RWPE1 (cell line): ENCODE measurements at regions not wholly inside any gene's neighbourhood (a gene's known extent, or its start where the extent isn't known, plus 50 kb on each side); places are given as distances from the start of the nearest gene placed in this dataset.

Experiments
- CTCF ChIA-PET: fragments of 350-600 bp; sonication (Branson Sonifier 250); formaldehyde crosslinking; extraction: SDS; loops from one replicate; lab custom pipeline; 2021; lab: Yijun Ruan, JAX
- POLR2A ChIA-PET: fragments of 400-600 bp; formaldehyde crosslinking; extraction: SDS; loops from one replicate; lab custom pipeline; 2020; ENCODE audit warnings: antibody characterized with exemption; ENCODE audit not compliant: low non-redundant PET; lab: Yijun Ruan, JAX
- DNase-seq: peaks from one replicate; pipeline ENCODE4 v3.0.0; 2012; ENCODE audit warnings: low spot score
- H3K27ac ChIP-seq: fragments of 450-650 bp; 2 replicates; pipeline ENCODE4 v1.5.1; 2017
- CTCF ChIP-seq: fragments of 450-650 bp; conservative IDR thresholded peaks from 2 replicates; pipeline ENCODE4 v1.5.1; 2017; ENCODE audit warnings: low read depth, mild to moderate bottlenecking

- no peak overlapping the region for H3K27ac ChIP-seq
- CTCF ChIA-PET: no interaction called here
- no peak for TF ChIP-seq CTCF
- DNase-seq: no peak
- POLR2A ChIA-PET: no interaction called here
Observed at GRCh38 chr12:92223481-92223880, 77.8 kb upstream of the BTG1 start.

GRCh38 chr12:92221656-92222315, 76.1 kb upstream of the BTG1 start:
- POLR2A ChIA-PET: no interaction called here
- no peak for TF ChIP-seq CTCF
- no peak overlapping the region for H3K27ac ChIP-seq
- CTCF ChIA-PET: interaction anchor here (0.6 kb wide), 2 partner anchors 153 to 647 kb away, joined by 3 read pairs; no protein-coding TSS in a partner anchor
- DNase-seq: no peak

- ChIA-PET POLR2A (no interaction called here), CTCF (no interaction called here)
- DNase-seq: no peak
- no peak overlapping the region for H3K27ac ChIP-seq
- TF ChIP-seq CTCF: no peak
Observed at GRCh38 chr12:92218394-92219077, 72.9 kb upstream of the BTG1 start.

GRCh38 chr12:92216092-92216491, 70.4 kb upstream of the BTG1 start:
- TF ChIP-seq CTCF: no peak
- H3K27ac ChIP-seq: no peak overlapping the region
- no peak for DNase-seq
- POLR2A ChIA-PET: no interaction called here
- CTCF ChIA-PET: interaction anchor here (0.7 kb wide), 1 partner anchor 350 kb away, joined by 8 read pairs; no protein-coding TSS in a partner anchor

GRCh38 chr12:92215358-92215757, 69.7 kb upstream of the BTG1 start:
- no peak for TF ChIP-seq CTCF
- ChIA-PET POLR2A (no interaction called here), CTCF (interaction anchor here (0.7 kb wide), 1 partner anchor 351 kb away, joined by 8 read pairs; no protein-coding TSS in a partner anchor)
- H3K27ac ChIP-seq: no peak overlapping the region
- DNase-seq: no peak

- POLR2A ChIA-PET: no interaction called here
Observed at GRCh38 chr12:92213166-92213565, 67.5 kb upstream of the BTG1 start.

More at GRCh38 chr12:92213166-92213565, 67.5 kb upstream of the BTG1 start:
- no peak for TF ChIP-seq CTCF
- no peak for DNase-seq
- CTCF ChIA-PET: interaction anchor here (0.6 kb wide), 1 partner anchor 201 kb away, joined by 4 read pairs; no protein-coding TSS in a partner anchor
- no peak overlapping the region for H3K27ac ChIP-seq
